Hepatocyte (in vitro differentiated cells): ENCODE measurements at regions not wholly inside any gene's neighbourhood (a gene's known extent, or its start where the extent isn't known, plus 50 kb on each side); places are given as distances from the start of the nearest gene placed in this dataset.
"Not testable (repeated sequence)": the region's sequence is repeated elsewhere in the genome, so short reads cannot be mapped to it uniquely, and the experiment has no call there.

ENCODE experiments used
- DNase-seq: peaks from one replicate; pipeline ENCODE4 v3.0.0-alpha.2; 2016; ENCODE audit warnings: low spot score
- H2AFZ ChIP-seq: fragments of 200-600 bp; sonication (generic); 2 replicates; pipeline ENCODE4 v1.6.0; 2016; ENCODE audit warnings: antibody characterized with exemption, mild to moderate bottlenecking
- H3K27ac ChIP-seq: fragments of 200-600 bp; sonication (generic); 2 replicates; pipeline ENCODE4 v1.5.1; 2016; ENCODE audit warnings: mild to moderate bottlenecking
- H3K27me3 ChIP-seq: fragments of 200-600 bp; sonication (generic); 2 replicates; pipeline ENCODE4 v1.6.1; 2016
- H3K36me3 ChIP-seq: fragments of 200-600 bp; sonication (generic); replicated peaks from 2 replicates; pipeline ENCODE4 v1.5.1; 2016; ENCODE audit warnings: low read depth; ENCODE audit not compliant: insufficient read depth
- H3K4me1 ChIP-seq: fragments of 200-600 bp; sonication (generic); 2 replicates; pipeline ENCODE4 v1.5.1; 2016; ENCODE audit warnings: mild to moderate bottlenecking, moderate library complexity; ENCODE audit not compliant: insufficient read depth
- H3K4me2 ChIP-seq: fragments of 200-600 bp; sonication (generic); 2 replicates; pipeline ENCODE4 v1.6.0; 2016
- H3K4me3 ChIP-seq: fragments of 200-600 bp; sonication (generic); 2 replicates; pipeline ENCODE4 v1.5.1; 2016; ENCODE audit warnings: mild to moderate bottlenecking
- H3K79me2 ChIP-seq: fragments of 200-600 bp; sonication (generic); 2 replicates; pipeline ENCODE4 v1.6.0; 2017; ENCODE audit warnings: mild to moderate bottlenecking
- H3K9me2 ChIP-seq: fragments of 200-600 bp; sonication (generic); replicated peaks from 2 replicates; pipeline ENCODE4 v1.6.0; 2017; ENCODE audit warnings: mild to moderate bottlenecking; ENCODE audit not compliant: insufficient read depth
- H3K9me3 ChIP-seq: fragments of 200-600 bp; sonication (generic); 2 replicates; pipeline ENCODE4 v1.5.1; 2016; ENCODE audit warnings: low read depth, mild to moderate bottlenecking
- H4K20me1 ChIP-seq: fragments of 200-600 bp; sonication (generic); 2 replicates; pipeline ENCODE4 v1.6.0; 2016; ENCODE audit warnings: mild to moderate bottlenecking; ENCODE audit not compliant: insufficient read depth, poor library complexity, severe bottlenecking
- CTCF ChIP-seq: fragments of 200-600 bp; sonication (generic); IDR thresholded peaks from 2 replicates; pipeline ENCODE4 v1.5.1; 2016; ENCODE audit warnings: antibody characterized with exemption, mild to moderate bottlenecking; ENCODE audit not compliant: poor library complexity
- EZH2 ChIP-seq: fragments of 200-600 bp; sonication (generic); IDR thresholded peaks from 2 replicates; pipeline ENCODE4 v1.6.1; 2016; ENCODE audit warnings: antibody characterized with exemption, mild to moderate bottlenecking, borderline replicate concordance
- EZH2phosphoT487 ChIP-seq: fragments of 200-600 bp; sonication (generic); IDR thresholded peaks from one replicate; pipeline ENCODE4 v1.6.1; 2018; ENCODE audit warnings: antibody characterized with exemption, mild to moderate bottlenecking, low read depth, moderate library complexity; ENCODE audit not compliant: unreplicated experiment, severe bottlenecking
- WGBS: methylation state at CpG from one replicate; pipeline ENCODE4 v1.1.6; 2016; ENCODE audit warnings: low lambda C conversion rate; ENCODE audit errors: missing lambda C conversion rate; 5-methylcytosine and 5-hydroxymethylcytosine counted together

- H3K27ac ChIP-seq = no peak overlapping the region
- H3K4me2 ChIP-seq = no peak overlapping the region
- H3K4me3 ChIP-seq = no peak overlapping the region
- H3K9me3 ChIP-seq = peaks cover 3% of the 10 kb centered on the region
- no peak overlapping the region for H2AFZ ChIP-seq
- H3K79me2 ChIP-seq = no peaks in the 10 kb centered on the region
- no peaks in the 10 kb centered on the region for H3K27me3 ChIP-seq
- no peaks in the 10 kb centered on the region for H3K9me2 ChIP-seq
- TF ChIP-seq EZH2phosphoT487 (no peak), CTCF (no peak), EZH2 (no peak)
- H3K36me3 ChIP-seq = no peaks in the 10 kb centered on the region
- H3K4me1 ChIP-seq = no peaks in the 10 kb centered on the region
- no peak for DNase-seq
- WGBS = 56% methylated on average over 2 of the region's 2 CpGs
- H4K20me1 ChIP-seq = no peaks in the 10 kb centered on the region
Measured at GRCh38 chr14:106230071-106230470, 703.7 kb downstream of the TMEM121 start.

DNA sequence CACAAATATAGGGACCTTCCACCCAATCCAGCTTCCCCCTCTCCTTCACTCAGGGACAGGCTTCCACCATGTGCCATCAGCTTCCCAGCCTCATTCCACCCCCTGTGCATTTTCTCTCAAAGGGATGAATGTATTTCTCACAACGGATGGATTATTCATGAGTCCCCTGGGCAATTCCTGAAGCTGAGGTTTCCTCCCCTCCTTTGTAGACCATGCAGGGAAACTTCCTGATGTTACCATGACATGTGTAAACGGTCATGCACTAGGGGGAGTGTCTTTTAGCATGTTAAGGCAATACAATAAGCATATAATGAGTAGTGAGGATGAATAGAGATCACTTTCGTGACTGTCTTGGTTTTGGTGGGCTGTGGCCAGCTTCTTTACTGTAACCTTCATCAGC, 706.8 kb downstream of the TMEM121 start:
- not testable (repeated sequence) for H3K36me3 ChIP-seq, H3K27me3 ChIP-seq, H3K9me2 ChIP-seq, H3K4me3 ChIP-seq, H2AFZ ChIP-seq, DNase-seq, H3K27ac ChIP-seq, H3K79me2 ChIP-seq, H3K4me1 ChIP-seq, H4K20me1 ChIP-seq, H3K9me3 ChIP-seq, H3K4me2 ChIP-seq
- WGBS = 47% methylated on average over 3 of the region's 3 CpGs

- H3K4me3 ChIP-seq, H3K79me2 ChIP-seq, H3K4me1 ChIP-seq, H3K27ac ChIP-seq, DNase-seq, H3K27me3 ChIP-seq, H3K4me2 ChIP-seq, H3K9me3 ChIP-seq, H4K20me1 ChIP-seq, H3K36me3 ChIP-seq, H2AFZ ChIP-seq, H3K9me2 ChIP-seq: not testable (repeated sequence)
- 66% methylated on average over 16 of the region's 17 CpGs for WGBS
Measured at GRCh38 chr14:106234525-106235254, 708.3 kb downstream of the TMEM121 start.

DNA sequence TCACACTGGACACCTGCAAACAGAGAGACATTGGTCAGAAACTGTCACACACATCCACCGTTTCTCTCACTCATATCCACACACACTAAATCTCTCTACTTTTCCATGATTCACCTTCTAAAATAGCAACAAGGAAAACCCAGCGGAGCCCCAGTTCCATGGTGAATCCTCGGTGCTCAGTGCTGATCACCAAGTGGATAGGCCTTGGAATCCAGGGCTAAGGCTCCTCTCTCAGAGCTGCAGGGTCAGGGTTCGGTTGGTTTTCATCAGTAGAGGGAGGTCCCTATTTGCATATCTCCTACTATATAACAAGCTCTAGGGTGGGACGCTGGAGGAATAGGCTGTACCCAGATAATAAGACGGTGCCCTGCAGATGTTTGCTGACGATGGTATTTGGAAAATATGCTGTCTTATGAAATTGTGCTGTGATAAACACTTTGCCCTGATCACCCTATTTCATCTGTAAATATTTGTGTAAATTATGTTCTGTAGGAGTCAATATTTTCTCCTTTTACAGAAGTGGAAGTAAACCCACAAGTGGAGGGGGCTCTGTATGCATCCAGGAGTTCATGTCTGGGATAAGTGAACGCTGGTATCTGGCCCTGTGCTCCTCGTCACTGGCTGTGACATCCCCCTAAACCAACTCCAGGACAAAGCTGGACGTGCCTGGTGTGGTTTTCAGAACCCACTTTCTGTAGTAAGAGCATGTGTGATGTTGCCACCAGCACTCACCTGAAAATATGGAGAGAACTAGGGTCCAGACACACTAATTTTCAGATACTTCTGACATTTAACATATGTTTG, 709.2 kb downstream of the TMEM121 start:
- no peak for DNase-seq
- Histone ChIP-seq H3K9me3 (peaks cover 3% of the 10 kb centered on the region), H3K79me2 (no peaks in the 10 kb centered on the region), H3K27ac (no peak overlapping the region), H3K27me3 (no peaks in the 10 kb centered on the region), H3K4me2 (no peak overlapping the region), H3K36me3 (no peaks in the 10 kb centered on the region), H3K4me3 (no peak overlapping the region), H3K9me2 (no peaks in the 10 kb centered on the region), H2AFZ (no peak overlapping the region), H3K4me1 (no peaks in the 10 kb centered on the region), H4K20me1 (no peaks in the 10 kb centered on the region)
- WGBS = 60% methylated on average over 10 of the region's 10 CpGs
- TF ChIP-seq EZH2phosphoT487 (no peak), EZH2 (no peak), CTCF (no peak)
